ENCODE measurements at regions not wholly inside any gene's neighbourhood (a gene's known extent, or its start where the extent isn't known, plus 50 kb on each side); places are given as distances from the start of the nearest gene placed in this dataset.

- no peak for TF ChIP-seq POLR2A (IDR thresholded peaks at IDR 0.05)
- no peak for TF ChIP-seq CTCF (IDR thresholded peaks at IDR 0.05)
Measured at GRCh38 chr13:83765796-83766195, 116.5 kb downstream of the SLITRK1 start.
